ENCODE measurements at regions not wholly inside any gene's neighbourhood (a gene's known extent, or its start where the extent isn't known, plus 50 kb on each side); places are given as distances from the start of the nearest gene placed in this dataset.

DNA sequence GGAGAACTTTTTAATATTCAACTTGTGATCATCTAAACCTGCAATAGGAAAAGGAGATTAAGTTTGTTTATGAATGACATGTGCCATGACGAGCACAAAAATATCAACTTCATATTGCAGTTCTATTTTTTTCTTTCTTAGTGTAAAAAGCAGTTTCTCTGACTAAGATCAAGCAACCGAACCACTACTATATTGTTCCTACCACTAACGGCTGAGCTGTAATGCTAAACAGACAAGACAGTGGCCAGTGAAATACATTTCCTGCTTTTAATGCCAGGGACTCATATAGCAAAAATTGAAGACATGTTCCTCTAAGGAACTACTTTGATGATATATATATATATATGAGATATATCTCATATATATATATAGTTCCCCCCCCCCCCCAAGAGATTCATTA lies 1705.6 kb upstream of the TMEFF2 start:
- FAIRE-seq: no peak

DNA sequence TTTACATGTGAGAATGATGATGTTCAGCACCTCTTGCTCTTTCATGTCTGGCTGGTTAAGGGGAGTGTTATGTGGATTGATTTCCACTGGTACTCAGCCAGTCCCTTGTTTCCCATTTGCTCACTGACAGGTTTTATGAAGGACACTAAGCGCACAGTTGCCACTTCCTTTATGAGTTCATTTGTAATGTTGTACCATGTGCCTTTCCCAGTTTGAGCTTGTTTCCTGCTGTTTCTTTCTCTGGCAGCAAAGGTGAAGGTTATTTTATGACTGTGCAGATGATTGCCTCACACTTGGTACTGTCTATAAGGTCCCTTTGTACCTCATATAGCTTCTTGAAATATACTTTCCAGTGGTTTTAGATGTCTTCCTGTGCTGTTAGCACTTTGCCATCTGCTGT lies 1700.5 kb upstream of the TMEFF2 start:
- Histone ChIP-seq H3K9me3 (no peaks in the 10 kb centered on the region), H3K36me3 (no peaks in the 10 kb centered on the region), H3K4me1 (no peaks in the 10 kb centered on the region), H3K4me3 (no peak overlapping the region), H3K27me3 (no peaks in the 10 kb centered on the region), H3K27ac (no peak overlapping the region)
- 70 to 71% methylated on average over 1 of the region's 1 CpG for WGBS, 2 donors
- TF ChIP-seq CTCF (IDR thresholded peaks at IDR 0.05): no peak
- DNase-seq: no peak
- FAIRE-seq: no peak
- ATAC-seq: no peak
- intact Hi-C loops (cut with DNase I): no loop called here

More for the DNA sequence above, 1705.6 kb upstream of the TMEFF2 start:
- H3K27ac ChIP-seq: no peak overlapping the region
- ATAC-seq: no peak
- TF ChIP-seq CTCF (IDR thresholded peaks at IDR 0.05): no peak
- no peaks in the 10 kb centered on the region for H3K27me3 ChIP-seq
- DNase-seq: no peak
- WGBS, 2 donors: 50 to 67% methylated on average over 3 of the region's 3 CpGs
- H3K9me3 ChIP-seq: no peaks in the 10 kb centered on the region
- H3K4me1 ChIP-seq: no peaks in the 10 kb centered on the region
- intact Hi-C loops (cut with DNase I): no loop called here
- H3K36me3 ChIP-seq: no peaks in the 10 kb centered on the region
- no peak overlapping the region for H3K4me3 ChIP-seq

GRCh38 chr2:193894081-193894480 lies 1699.3 kb upstream of the TMEFF2 start:
- DNase-seq: no peak
- intact Hi-C loops (cut with DNase I): no loop called here
- TF ChIP-seq CTCF (IDR thresholded peaks at IDR 0.05): no peak
- no peak for ATAC-seq
- Histone ChIP-seq H3K9me3 (no peaks in the 10 kb centered on the region), H3K27ac (no peak overlapping the region), H3K4me1 (no peaks in the 10 kb centered on the region), H3K27me3 (no peaks in the 10 kb centered on the region), H3K36me3 (no peaks in the 10 kb centered on the region), H3K4me3 (no peak overlapping the region)
- no peak for FAIRE-seq
- WGBS, 2 donors: 25 to 42% methylated on average over 1 of the region's 1 CpG

- Histone ChIP-seq H3K27me3 (no peaks in the 10 kb centered on the region), H3K27ac (no peak overlapping the region), H3K36me3 (no peaks in the 10 kb centered on the region), H3K9me3 (no peaks in the 10 kb centered on the region), H3K4me3 (no peak overlapping the region), H3K4me1 (no peaks in the 10 kb centered on the region)
- ATAC-seq: no peak
- WGBS, 2 donors: 57 to 67% methylated on average over 2 of the region's 2 CpGs
- TF ChIP-seq CTCF (IDR thresholded peaks at IDR 0.05): no peak
- FAIRE-seq: no peak
- DNase-seq: no peak
- intact Hi-C loops (cut with DNase I): no loop called here
These were observed 1696.3 kb upstream of the TMEFF2 start for GRCh38 chr2:193891023-193891422.

DNA sequence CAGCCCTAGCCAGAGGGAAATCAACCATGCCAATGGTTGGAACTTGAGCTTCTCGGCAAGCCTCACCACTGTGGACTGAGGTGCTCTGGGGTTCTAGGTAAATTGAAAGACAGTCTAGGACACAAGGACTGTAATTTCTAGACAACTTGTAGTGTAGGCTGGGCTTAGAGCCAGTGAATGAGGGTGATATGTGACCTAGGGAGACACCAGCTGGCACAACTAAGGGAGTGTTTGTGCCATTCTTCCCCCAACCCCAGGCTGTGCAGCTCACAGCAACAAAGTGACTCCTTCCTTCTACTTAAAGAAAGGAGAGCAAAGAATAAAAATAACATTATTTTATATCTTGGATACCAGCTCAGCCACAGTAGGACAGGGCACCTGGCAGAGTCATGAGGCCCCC lies 1690.7 kb upstream of the TMEFF2 start:
- DNase-seq (no peak), FAIRE-seq (no peak), ATAC-seq (no peak)
- H3K27ac ChIP-seq: no peak overlapping the region
- TF ChIP-seq CTCF (IDR thresholded peaks at IDR 0.05): no peak
- intact Hi-C loops (cut with DNase I): no loop called here
- no peaks in the 10 kb centered on the region for H3K27me3 ChIP-seq
- WGBS, 2 donors: 76 to 90% methylated on average over 1 of the region's 1 CpG
- H3K4me3 ChIP-seq: no peak overlapping the region
- no peaks in the 10 kb centered on the region for H3K4me1 ChIP-seq
- H3K9me3 ChIP-seq: no peaks in the 10 kb centered on the region
- H3K36me3 ChIP-seq: no peaks in the 10 kb centered on the region
